ENCODE measurements at regions not wholly inside any gene's neighbourhood (a gene's known extent, or its start where the extent isn't known, plus 50 kb on each side); places are given as distances from the start of the nearest gene placed in this dataset.

DNA sequence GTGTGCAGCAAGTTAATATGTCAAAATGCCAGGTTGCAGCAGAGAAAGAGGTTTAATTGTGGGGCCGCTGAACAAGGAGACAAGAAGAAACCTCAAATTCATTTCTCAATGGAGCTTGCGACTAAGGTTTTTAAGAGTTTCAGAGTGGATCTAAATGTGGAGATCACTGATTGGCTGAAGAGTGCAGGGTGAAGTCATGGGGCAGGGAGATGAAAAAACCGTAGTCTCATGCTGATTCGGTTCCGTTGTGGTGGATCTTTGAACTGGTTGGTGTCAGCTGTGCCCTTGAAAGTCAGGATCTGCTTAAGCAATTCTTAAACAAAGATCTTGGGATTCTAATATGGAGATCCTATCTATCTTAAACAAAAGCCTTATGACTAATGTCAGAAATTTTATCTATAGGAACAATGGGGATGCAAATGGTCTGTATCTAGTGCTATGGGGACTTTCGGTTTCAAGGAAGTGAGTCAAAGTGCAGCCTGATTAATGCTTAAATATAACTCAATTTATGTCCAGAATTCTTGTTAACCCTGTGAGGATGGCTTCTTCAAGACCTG is 173.9 kb upstream of the CENPE start:
- Mint-ChIP-seq H3K27me3 (ENCODE audit: low read depth) (no peaks in the 10 kb centered on the region), H3K4me1 (peaks cover 10% of the 10 kb centered on the region), H3K9me3 (peaks cover 6% of the 10 kb centered on the region), H3K27ac (ENCODE audit: unreplicated experiment) (peak overlapping the region; percentile 74), H3K4me3 (no peak overlapping the region), H3K36me3 (ENCODE audit: low read depth) (peaks cover 19% of the 10 kb centered on the region)
- DNase-seq (ENCODE audit: low read depth, low spot score): no peak
- TF ChIP-seq, protein P1, sequence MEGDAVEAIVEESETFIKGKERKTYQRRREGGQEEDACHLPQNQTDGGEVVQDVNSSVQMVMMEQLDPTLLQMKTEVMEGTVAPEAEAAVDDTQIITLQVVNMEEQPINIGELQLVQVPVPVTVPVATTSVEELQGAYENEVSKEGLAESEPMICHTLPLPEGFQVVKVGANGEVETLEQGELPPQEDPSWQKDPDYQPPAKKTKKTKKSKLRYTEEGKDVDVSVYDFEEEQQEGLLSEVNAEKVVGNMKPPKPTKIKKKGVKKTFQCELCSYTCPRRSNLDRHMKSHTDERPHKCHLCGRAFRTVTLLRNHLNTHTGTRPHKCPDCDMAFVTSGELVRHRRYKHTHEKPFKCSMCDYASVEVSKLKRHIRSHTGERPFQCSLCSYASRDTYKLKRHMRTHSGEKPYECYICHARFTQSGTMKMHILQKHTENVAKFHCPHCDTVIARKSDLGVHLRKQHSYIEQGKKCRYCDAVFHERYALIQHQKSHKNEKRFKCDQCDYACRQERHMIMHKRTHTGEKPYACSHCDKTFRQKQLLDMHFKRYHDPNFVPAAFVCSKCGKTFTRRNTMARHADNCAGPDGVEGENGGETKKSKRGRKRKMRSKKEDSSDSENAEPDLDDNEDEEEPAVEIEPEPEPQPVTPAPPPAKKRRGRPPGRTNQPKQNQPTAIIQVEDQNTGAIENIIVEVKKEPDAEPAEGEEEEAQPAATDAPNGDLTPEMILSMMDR (conservative IDR thresholded peaks at IDR 0.05): no peak

DNA sequence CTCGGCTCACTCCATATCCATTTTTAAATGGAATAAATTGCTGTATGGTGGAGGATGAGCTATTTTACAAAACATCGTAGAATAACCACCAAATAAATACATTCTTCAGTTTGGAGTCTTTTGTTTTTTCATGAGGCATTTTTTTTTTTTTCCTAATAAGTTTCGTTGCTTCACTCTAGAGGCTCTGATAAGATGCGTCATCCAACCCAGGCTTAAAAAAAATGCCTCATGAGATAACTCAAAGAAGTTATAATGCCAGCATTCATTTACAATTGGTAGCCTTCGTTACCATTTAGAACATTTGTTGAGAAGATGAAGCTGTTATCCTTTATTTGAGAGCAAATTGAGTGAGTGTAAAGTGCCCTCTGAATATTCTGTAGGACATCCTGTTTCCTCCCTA is 172.2 kb upstream of the CENPE start:
- no peak for DNase-seq (ENCODE audit: low read depth, low spot score)
- Mint-ChIP-seq H3K4me3 (no peak overlapping the region), H3K27ac (ENCODE audit: unreplicated experiment) (no peak overlapping the region), H3K36me3 (ENCODE audit: low read depth) (peaks cover 20% of the 10 kb centered on the region), H3K27me3 (ENCODE audit: low read depth) (no peaks in the 10 kb centered on the region), H3K9me3 (peaks cover 6% of the 10 kb centered on the region), H3K4me1 (peaks cover 23% of the 10 kb centered on the region)
- TF ChIP-seq, protein P1 (conservative IDR thresholded peaks at IDR 0.05): no peak

DNA sequence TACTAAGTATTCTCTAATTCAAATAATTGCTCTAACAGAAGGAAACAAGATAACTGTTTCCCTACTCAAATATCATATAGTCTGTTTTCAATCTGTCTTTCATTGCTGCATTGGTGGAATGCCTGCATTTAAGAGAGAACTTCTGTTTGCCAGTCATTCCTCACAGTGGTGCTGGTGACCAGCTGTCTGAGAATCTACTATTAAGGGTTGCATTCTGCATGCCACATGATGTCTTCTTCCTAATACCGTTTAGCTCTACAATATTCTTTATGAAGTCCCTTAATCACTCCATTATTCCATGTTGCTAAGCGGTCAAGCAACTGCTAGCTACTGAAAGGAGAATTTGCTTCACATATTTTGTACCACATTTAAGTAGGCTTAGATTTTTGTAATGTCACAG is 167.1 kb upstream of the CENPE start:
- TF ChIP-seq, protein P1 (conservative IDR thresholded peaks at IDR 0.05): no peak
- H3K9me3 Mint-ChIP-seq: peaks cover 6% of the 10 kb centered on the region
- peaks cover 58% of the 10 kb centered on the region for H3K4me1 Mint-ChIP-seq
- H3K27me3 Mint-ChIP-seq (ENCODE audit: low read depth): no peaks in the 10 kb centered on the region
- peaks cover 23% of the 10 kb centered on the region for H3K36me3 Mint-ChIP-seq (ENCODE audit: low read depth)
- peak overlapping the region; percentile 38 for H3K4me3 Mint-ChIP-seq
- DNase-seq (ENCODE audit: low read depth, low spot score): no peak
- H3K27ac Mint-ChIP-seq (ENCODE audit: unreplicated experiment): no peak overlapping the region

- Mint-ChIP-seq H3K9me3 (peaks cover 12% of the 10 kb centered on the region), H3K27ac (ENCODE audit: unreplicated experiment) (peak overlapping the region; percentile 85), H3K27me3 (ENCODE audit: low read depth) (no peaks in the 10 kb centered on the region), H3K36me3 (ENCODE audit: low read depth) (peaks cover 29% of the 10 kb centered on the region), H3K4me1 (peaks cover 53% of the 10 kb centered on the region), H3K4me3 (peak overlapping the region; percentile 73)
- peak; percentile 45 for DNase-seq (ENCODE audit: low read depth, low spot score)
- TF ChIP-seq, protein P1 (conservative IDR thresholded peaks at IDR 0.05): no peak
Observed at GRCh38 chr4:103364083-103364482, 165.9 kb upstream of the CENPE start.

DNA sequence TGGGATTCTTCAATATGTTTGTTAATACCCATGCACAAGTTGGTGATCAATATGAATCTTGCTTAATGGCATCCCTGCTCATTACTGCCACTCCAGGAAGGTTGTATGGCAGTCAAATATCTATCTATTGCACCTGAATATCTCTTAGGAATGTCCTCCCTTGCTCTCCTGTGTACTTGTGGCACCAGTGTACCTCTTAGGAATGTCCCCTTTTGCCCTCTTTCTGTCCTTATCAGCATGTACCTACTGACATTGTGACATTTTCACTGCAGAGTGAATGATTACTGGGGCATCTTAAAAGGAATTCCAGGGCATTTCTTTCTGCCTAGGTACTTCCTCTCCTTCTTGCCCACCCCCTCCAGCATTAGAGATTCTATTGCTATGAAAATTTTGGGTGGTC is 163.8 kb upstream of the CENPE start:
- Mint-ChIP-seq H3K27me3 (ENCODE audit: low read depth) (no peaks in the 10 kb centered on the region), H3K36me3 (ENCODE audit: low read depth) (peaks cover 32% of the 10 kb centered on the region)

More for the DNA sequence above, 163.8 kb upstream of the CENPE start:
- no peak for DNase-seq (ENCODE audit: low read depth, low spot score)
- Mint-ChIP-seq H3K9me3 (peaks cover 13% of the 10 kb centered on the region), H3K27ac (ENCODE audit: unreplicated experiment) (no peak overlapping the region), H3K4me3 (no peak overlapping the region), H3K4me1 (peaks cover 47% of the 10 kb centered on the region)
- TF ChIP-seq, protein P1 (conservative IDR thresholded peaks at IDR 0.05): no peak
